ENCODE measurements at regions not wholly inside any gene's neighbourhood (a gene's known extent, or its start where the extent isn't known, plus 50 kb on each side); places are given as distances from the start of the nearest gene placed in this dataset.

DNA sequence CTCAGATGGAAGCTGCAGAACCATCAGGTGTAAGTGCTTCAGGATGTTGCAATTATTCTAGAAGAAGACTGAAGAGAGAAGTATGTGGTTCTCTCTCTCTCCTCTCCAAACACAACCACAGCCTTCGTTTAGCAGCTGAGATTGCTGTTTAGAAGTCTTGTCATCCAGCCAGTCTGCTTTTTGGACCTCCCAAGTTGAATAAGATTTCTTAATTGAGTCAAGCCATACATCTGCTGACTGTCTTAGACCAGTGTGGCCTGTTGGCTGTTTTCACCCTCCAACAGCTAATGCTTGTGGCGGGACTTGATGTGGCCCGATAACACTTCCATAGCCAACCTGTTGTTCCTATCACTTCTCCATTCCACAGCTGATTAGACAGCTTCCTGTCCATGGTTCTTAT is 91.3 kb upstream of the TMEM17 start:
- DNase-seq (no peak), ATAC-seq (no peak)
- Histone ChIP-seq H3K9me3 (no peaks in the 10 kb centered on the region), H3K4me3 (no peak overlapping the region), H3K36me3 (ENCODE audit: low read depth) (no peaks in the 10 kb centered on the region), H3K4me1 (ENCODE audit: low read depth) (no peaks in the 10 kb centered on the region)
- intact Hi-C loops (cut with DNase I, micrococcal nuclease) = no loop called here
- TF ChIP-seq, protein P1, sequence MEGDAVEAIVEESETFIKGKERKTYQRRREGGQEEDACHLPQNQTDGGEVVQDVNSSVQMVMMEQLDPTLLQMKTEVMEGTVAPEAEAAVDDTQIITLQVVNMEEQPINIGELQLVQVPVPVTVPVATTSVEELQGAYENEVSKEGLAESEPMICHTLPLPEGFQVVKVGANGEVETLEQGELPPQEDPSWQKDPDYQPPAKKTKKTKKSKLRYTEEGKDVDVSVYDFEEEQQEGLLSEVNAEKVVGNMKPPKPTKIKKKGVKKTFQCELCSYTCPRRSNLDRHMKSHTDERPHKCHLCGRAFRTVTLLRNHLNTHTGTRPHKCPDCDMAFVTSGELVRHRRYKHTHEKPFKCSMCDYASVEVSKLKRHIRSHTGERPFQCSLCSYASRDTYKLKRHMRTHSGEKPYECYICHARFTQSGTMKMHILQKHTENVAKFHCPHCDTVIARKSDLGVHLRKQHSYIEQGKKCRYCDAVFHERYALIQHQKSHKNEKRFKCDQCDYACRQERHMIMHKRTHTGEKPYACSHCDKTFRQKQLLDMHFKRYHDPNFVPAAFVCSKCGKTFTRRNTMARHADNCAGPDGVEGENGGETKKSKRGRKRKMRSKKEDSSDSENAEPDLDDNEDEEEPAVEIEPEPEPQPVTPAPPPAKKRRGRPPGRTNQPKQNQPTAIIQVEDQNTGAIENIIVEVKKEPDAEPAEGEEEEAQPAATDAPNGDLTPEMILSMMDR (IDR thresholded peaks at IDR 0.05) = no peak

DNA sequence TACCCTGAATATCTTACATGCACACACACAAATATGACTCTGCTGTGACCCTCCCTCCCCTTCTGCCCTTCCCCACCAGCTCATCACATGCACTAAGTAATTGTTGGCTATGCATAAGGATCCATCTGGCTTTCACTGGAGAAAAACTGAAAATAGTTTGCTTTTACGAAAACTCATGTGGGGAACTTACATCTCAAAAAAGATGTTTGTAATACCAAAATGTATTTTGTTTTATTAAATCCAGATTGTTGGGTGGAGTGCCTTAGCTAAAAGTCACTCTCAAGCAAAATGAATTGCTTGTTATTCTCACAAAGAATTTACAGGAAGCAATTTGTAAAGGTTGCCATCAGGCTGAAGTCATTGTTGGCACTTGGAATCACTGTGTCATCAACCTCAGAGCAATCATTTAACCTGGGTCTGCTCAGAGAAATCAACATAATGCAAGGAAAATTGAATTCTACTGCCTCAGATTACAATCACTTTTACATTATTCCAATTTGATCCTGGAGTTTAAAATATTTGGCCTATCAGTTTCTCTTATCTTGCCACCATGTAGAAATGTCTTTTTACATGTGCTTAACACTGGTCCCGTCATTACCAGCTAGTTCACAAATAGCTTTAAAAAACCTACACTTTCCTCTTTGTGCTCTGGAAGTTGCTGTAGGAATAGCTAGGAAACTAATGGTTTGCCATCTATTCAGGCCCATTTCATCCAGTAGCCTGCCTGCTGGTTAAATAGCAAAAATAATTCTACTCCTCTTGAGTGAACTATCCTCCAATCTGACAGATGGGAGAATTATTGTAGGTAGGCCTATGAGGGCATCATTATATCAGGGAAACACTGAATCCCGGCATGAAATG is 90.3 kb upstream of the TMEM17 start:
- DNase-seq = peak in 1 of 3 donors; percentile 10
- TF ChIP-seq, protein P1 (IDR thresholded peaks at IDR 0.05) = no peak
- intact Hi-C loops (cut with DNase I, micrococcal nuclease) = no loop called here

DNA sequence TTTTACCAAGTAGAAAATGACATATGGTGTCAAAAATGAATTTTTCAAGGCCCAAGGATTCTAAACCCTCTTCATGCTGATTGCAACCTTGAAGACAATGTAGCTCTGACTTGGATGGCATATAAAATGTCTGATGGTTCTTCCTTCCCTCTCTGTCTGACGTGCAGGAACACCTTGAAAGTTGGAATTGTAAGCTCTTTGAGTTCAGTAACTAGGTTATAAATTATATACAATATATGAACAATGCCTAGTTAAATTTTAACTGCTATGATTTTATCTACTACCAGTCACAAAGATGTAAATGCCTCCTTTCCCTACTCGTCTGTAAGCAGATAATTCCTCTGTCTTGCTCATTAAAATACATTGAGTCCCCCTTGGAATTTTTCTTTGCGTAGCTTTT is 89.5 kb upstream of the TMEM17 start:
- Histone ChIP-seq H3K4me3 (no peak overlapping the region), H3K4me1 (ENCODE audit: low read depth) (no peaks in the 10 kb centered on the region), H3K9me3 (no peaks in the 10 kb centered on the region), H3K36me3 (ENCODE audit: low read depth) (no peaks in the 10 kb centered on the region)
- DNase-seq (no peak), ATAC-seq (peak; percentile 88)
- intact Hi-C loops (cut with DNase I, micrococcal nuclease) = no loop called here
- TF ChIP-seq, protein P1 (IDR thresholded peaks at IDR 0.05) = no peak

More for the DNA sequence above, 90.3 kb upstream of the TMEM17 start:
- ATAC-seq = no peak
- Histone ChIP-seq H3K9me3 (no peaks in the 10 kb centered on the region), H3K4me3 (no peak overlapping the region), H3K36me3 (ENCODE audit: low read depth) (no peaks in the 10 kb centered on the region), H3K4me1 (ENCODE audit: low read depth) (no peaks in the 10 kb centered on the region)

DNA sequence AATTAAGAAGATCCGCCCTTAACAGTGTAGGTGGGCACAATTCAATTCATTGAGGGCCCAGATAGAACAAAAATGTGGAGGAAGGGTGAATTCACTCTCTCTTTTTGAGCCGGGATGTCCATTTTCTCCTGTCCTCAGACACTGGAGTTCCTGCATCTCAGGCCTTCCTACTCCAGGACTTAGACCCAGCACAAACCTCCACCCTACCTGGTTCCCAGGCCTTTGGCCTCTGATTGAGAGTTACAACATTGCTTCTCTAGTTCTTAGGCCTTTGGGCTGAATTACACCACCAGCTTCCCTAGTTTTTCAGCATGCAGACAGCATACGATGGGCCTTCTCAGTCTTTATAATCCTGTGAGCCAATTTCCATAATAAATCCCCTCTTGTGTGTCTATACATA is 87.8 kb upstream of the TMEM17 start:
- intact Hi-C loops (cut with DNase I, micrococcal nuclease) = no loop called here
- DNase-seq (no peak), ATAC-seq (peak; percentile 32)
- Histone ChIP-seq H3K36me3 (ENCODE audit: low read depth) (no peaks in the 10 kb centered on the region), H3K4me3 (no peak overlapping the region), H3K4me1 (ENCODE audit: low read depth) (peaks cover 6% of the 10 kb centered on the region), H3K9me3 (no peaks in the 10 kb centered on the region)
- TF ChIP-seq, protein P1 (IDR thresholded peaks at IDR 0.05) = no peak

DNA sequence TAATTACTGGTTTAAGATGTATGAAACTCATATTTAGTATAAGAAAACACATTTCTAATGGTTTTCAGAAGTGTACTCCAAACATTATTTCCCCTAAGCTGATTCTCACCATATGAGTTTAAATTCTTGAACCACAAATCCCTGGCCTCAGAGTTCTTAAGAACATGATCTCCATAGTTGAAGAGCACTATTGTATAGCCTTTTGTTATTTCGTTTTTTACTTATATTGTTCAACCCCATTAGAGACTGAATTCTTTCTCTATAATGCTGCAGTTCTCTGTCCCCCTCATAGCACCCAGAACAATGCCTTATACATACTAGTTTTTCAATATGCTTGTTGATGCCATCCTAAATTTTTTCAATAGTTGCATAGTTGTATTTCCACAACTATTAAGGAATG is 85.5 kb upstream of the TMEM17 start:
- no peak for ATAC-seq
- H3K4me1 ChIP-seq (ENCODE audit: low read depth) = peaks cover 6% of the 10 kb centered on the region
- no peaks in the 10 kb centered on the region for H3K36me3 ChIP-seq (ENCODE audit: low read depth)
- intact Hi-C loops (cut with DNase I, micrococcal nuclease) = no loop called here
- H3K9me3 ChIP-seq = no peaks in the 10 kb centered on the region
- no peak for DNase-seq
- TF ChIP-seq, protein P1 (IDR thresholded peaks at IDR 0.05) = no peak
- H3K4me3 ChIP-seq = no peak overlapping the region

All from mucosa of descending colon (tissue), 3 donors.